NCI-H446 treated with DMSO at 0.1 percent for 48 hours (cell line): ENCODE measurements at regions not wholly inside any gene's neighbourhood (a gene's known extent, or its start where the extent isn't known, plus 50 kb on each side); places are given as distances from the start of the nearest gene placed in this dataset.

Experiments
- DNase-seq: peaks from one replicate; lab custom pipeline; 2025; lab: John Stamatoyannopoulos, UW

GRCh38 chr10:61140765-61141392 lies 196.9 kb upstream of the RHOBTB1 start:
- peak; percentile 45 for DNase-seq

GRCh38 chr10:61139592-61139953 lies 195.6 kb upstream of the RHOBTB1 start:
- no peak for DNase-seq

DNA sequence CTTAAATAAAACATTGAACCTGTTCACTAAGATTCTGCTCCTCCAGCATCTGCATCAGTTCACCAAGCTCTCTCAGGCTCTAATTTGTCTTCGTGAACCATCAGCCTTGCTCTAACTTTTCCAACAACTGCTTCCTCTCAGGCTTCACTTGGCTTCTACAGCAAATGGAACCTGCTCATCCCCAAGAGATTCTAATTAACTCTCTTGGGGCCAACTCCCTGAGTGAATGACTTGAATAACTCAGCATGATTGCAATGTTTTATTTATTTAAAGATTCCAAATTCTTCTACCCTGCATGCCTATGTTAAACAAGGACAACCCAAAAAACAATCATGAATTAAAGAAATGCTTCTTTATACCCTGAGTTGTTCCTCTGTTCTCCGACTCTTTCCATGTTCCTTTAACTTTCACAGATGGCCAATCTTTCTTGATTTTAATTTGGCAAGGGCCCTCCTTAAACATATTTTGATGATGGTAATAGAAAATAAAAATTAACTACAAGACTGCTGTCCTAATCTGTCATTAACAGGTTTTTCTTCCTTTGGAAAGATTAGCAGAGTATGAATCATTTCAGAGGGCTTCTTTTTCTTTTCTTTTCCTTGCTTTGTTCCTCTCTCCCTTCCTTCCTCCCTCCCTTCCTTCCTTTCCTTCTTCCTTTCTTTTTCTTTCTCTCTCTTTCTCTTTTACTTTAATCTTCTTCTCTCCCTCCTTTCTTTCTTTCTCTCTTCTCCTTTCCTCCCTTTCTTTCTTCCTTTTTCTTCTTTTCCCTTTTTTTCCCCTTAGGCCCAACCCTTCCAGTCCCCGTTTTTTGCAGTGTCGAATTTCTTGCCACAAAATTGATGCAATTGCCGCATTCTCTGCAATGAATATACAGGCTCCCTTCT lies 195.0 kb upstream of the RHOBTB1 start:
- DNase-seq, result peak; percentile 9

- DNase-seq, result no peak
Measured at GRCh38 chr10:61136139-61136538, 192.2 kb upstream of the RHOBTB1 start.

- no peak for DNase-seq
Measured at GRCh38 chr10:61135276-61135721, 191.3 kb upstream of the RHOBTB1 start.

- no peak for DNase-seq
Measured at GRCh38 chr10:61130366-61130765, 186.4 kb upstream of the RHOBTB1 start.

DNA sequence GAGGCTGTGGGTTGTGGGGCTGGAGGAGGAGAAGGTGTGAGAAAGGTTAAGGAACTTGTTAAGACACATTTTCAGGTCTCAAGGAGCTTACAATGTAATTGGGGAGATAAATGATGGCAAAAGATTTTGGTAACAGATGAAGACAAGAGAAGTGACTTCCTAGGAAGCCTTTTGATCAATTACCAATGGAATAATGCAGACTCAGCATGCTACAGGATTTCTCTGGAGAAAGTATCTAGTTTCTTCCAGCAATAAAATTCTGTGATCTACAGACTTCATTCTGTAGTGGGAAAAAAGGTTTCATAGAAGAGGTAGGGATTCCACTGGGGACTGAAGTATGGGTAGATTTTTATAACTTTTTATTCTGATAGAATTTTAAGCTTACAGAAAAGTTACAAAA lies 184.2 kb upstream of the RHOBTB1 start:
- no peak for DNase-seq

GRCh38 chr10:61125560-61126170 lies 181.7 kb upstream of the RHOBTB1 start:
- peak; percentile 6 for DNase-seq

DNA sequence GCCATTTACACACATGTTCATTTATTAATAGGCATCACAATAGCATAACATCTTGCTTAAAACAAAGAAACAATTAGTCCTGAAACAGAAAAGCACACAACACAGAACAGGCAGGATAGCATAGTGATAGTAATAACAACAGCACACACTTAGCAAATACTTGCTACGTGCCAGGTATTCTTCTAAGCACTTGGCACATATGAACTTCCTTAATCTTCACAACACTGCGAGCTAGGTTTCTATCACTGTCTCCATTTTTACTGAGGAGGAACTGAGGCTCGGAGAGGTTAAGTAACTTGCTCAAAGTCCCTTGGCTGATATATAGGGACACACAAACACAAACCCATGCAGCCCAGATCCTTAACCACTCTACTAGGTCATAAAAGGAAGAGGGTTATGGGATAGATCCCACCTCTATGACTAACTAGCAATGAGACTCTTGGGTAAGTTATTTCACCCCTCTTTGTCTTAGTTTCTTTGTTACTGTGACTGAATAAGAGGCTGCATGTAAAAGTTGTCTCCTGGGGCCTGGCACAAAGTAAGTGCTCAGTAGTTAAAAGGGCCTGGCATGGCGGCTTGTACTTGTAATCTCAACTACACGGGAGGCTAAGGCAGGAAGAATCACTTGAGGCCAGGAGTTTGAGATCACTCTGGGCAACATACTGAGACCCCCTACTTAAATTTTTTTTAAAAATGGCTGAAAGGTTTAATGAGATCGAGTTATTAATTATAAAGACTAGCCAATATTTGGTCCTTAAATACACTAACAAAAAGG lies 181.0 kb upstream of the RHOBTB1 start:
- DNase-seq, result no peak

GRCh38 chr10:61120805-61121204 lies 176.8 kb upstream of the RHOBTB1 start:
- DNase-seq, result no peak

DNA sequence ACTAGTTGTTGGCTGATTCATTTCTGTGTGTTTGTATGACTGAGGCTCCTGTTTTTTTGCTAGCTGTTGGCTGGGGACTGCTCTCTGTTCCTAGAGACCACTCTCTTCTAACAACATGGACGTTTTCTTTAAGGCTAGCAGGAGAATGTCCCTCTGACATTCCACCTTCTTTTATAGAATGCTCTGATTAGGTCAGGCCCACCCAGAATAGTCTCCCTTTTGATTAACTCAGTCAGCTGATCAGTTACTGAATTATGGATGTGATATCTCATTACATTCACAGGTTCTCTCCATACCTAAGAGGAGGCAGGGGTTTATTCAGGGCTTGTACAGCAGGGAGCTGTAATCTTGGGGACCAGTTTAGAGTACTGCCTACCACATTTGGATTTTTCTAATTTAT lies 175.6 kb upstream of the RHOBTB1 start:
- DNase-seq, result no peak

- no peak for DNase-seq
Measured at GRCh38 chr10:61115897-61116296, 171.9 kb upstream of the RHOBTB1 start.

- DNase-seq, result no peak
Measured at GRCh38 chr10:61112771-61113170, 168.8 kb upstream of the RHOBTB1 start.

- no peak for DNase-seq
Measured at GRCh38 chr10:61110936-61111335, 167.0 kb upstream of the RHOBTB1 start.

GRCh38 chr10:61110188-61110844 lies 166.3 kb upstream of the RHOBTB1 start:
- no peak for DNase-seq

GRCh38 chr10:61108915-61109314 lies 164.9 kb upstream of the RHOBTB1 start:
- no peak for DNase-seq

- DNase-seq, result peak; percentile 82
Measured at GRCh38 chr10:61100887-61101286, 156.9 kb upstream of the RHOBTB1 start.

DNA sequence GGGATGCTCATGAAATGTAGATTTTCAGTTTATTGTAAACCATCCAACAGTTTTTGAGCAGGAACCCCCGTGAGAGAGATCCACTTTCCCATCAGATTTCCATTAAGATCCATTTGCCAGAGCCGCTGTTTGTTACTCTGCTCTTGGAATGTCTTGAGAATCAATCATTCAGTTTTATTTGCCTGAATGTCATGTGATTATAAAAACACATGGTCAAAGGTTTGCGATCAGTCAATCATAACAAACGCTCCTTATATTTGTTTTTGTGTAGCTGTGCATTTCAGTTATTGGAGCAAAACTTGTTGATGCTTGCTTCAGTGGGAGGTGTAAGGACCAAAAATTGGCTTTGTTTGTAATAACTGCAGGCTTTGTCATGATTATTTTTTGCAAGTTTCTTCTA lies 155.8 kb upstream of the RHOBTB1 start:
- DNase-seq, result no peak

GRCh38 chr10:61098966-61099365 lies 155.0 kb upstream of the RHOBTB1 start:
- no peak for DNase-seq

- no peak for DNase-seq
Measured at GRCh38 chr10:61097026-61097425, 153.0 kb upstream of the RHOBTB1 start.

- no peak for DNase-seq
Measured at GRCh38 chr10:61096056-61096455, 152.1 kb upstream of the RHOBTB1 start.

DNA sequence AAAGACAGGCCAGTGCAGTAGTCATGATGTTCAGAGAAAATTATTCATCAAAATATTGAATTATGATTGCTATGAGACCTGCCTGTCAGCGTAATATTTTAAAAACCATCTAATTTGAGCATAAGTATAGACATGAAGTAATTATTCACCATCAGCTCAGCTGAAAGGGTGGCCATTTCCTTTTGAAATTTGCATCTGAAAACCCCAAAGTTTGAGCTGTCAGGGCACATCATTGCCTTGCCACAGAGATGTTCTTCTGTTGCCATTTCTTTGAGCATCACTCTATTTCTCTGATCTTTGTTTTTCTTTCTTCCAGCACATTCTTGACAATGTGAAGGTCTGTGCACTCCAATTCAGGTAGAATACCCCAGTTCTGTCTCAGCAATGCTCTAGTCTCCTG lies 147.5 kb upstream of the RHOBTB1 start:
- no peak for DNase-seq
